GM21515 (cell line): ENCODE measurements at regions not wholly inside any gene's neighbourhood (a gene's known extent, or its start where the extent isn't known, plus 50 kb on each side); places are given as distances from the start of the nearest gene placed in this dataset.
"Not testable (repeated sequence)": the region's sequence is repeated elsewhere in the genome, so short reads cannot be mapped to it uniquely, and the experiment has no call there.

ENCODE experiments used
- ATAC-seq: cut with Tn5 transposase; IDR thresholded peaks from one replicate; pipeline ENCODE4 v1.9.1; 2021; ENCODE audit not compliant: unreplicated experiment

GRCh38 chr2:215833531-215834162 is 179.7 kb downstream of the MREG start:
- ATAC-seq = no peak

GRCh38 chr2:215832791-215833190 is 180.6 kb downstream of the MREG start:
- no peak for ATAC-seq

GRCh38 chr2:215831296-215831913 is 181.9 kb downstream of the MREG start:
- ATAC-seq = peak; percentile 63

GRCh38 chr2:215830304-215830703 is 183.0 kb downstream of the MREG start:
- ATAC-seq = no peak

- no peak for ATAC-seq
Observed at GRCh38 chr2:215829261-215829660, 184.1 kb downstream of the MREG start.

GRCh38 chr2:215828528-215829184 is 184.7 kb downstream of the MREG start:
- ATAC-seq = peak; percentile 90

GRCh38 chr2:215826838-215827441 is 186.4 kb downstream of the MREG start:
- no peak for ATAC-seq

- no peak for ATAC-seq
Observed at GRCh38 chr2:215826376-215826775, 187.0 kb downstream of the MREG start.

GRCh38 chr2:215825707-215826106 is 187.6 kb downstream of the MREG start:
- ATAC-seq = no peak

GRCh38 chr2:215821298-215821697 is 192.1 kb downstream of the MREG start:
- not testable (repeated sequence) for ATAC-seq

GRCh38 chr2:215819713-215820112 is 193.6 kb downstream of the MREG start:
- not testable (repeated sequence) for ATAC-seq

GRCh38 chr2:215817046-215817445 is 196.3 kb downstream of the MREG start:
- no peak for ATAC-seq

GRCh38 chr2:215816424-215816823 is 196.9 kb downstream of the MREG start:
- ATAC-seq = no peak

- no peak for ATAC-seq
Observed at GRCh38 chr2:215815960-215816359, 197.4 kb downstream of the MREG start.

- ATAC-seq = no peak
Observed at GRCh38 chr2:215812966-215813365, 200.4 kb downstream of the MREG start.

GRCh38 chr2:215811409-215812345 is 201.7 kb downstream of the MREG start:
- peak; percentile 96 for ATAC-seq

GRCh38 chr2:215811003-215811402 is 202.3 kb downstream of the MREG start:
- ATAC-seq = peak; percentile 38

- no peak for ATAC-seq
Observed at GRCh38 chr2:215808996-215809395, 204.4 kb downstream of the MREG start.

GRCh38 chr2:215808194-215808593 is 205.2 kb downstream of the MREG start:
- ATAC-seq = no peak

GRCh38 chr2:215805493-215805892 is 207.9 kb downstream of the MREG start:
- ATAC-seq = no peak

- no peak for ATAC-seq
Observed at GRCh38 chr2:215803150-215803549, 210.2 kb downstream of the MREG start.
